ENCODE measurements at regions not wholly inside any gene's neighbourhood (a gene's known extent, or its start where the extent isn't known, plus 50 kb on each side); places are given as distances from the start of the nearest gene placed in this dataset.

DNA sequence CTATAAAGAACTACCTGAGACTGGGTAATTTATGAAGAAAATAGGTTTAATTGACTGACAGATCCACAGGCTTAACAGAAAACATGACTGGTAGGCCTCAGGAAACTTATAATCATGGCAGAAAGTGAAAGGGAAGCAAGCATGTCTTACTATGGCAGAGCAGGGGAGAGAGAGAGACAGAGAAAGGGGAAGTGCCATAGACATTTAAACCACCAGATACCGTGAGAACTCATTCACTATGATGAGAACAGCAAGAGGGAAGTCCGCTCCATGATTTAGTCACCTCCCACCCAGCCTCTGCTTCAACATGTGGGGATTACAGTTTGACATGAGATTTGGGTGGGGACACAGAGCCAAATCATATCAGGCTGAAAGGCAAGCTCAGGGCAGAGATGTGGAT is 327.1 kb upstream of the DDI1 start:
- intact Hi-C loops (cut with DNase I; ENCODE audit: low total_unique reads): no loop called here
- no peak for DNase-seq
- H3K27ac ChIP-seq: no peak overlapping the region

DNA sequence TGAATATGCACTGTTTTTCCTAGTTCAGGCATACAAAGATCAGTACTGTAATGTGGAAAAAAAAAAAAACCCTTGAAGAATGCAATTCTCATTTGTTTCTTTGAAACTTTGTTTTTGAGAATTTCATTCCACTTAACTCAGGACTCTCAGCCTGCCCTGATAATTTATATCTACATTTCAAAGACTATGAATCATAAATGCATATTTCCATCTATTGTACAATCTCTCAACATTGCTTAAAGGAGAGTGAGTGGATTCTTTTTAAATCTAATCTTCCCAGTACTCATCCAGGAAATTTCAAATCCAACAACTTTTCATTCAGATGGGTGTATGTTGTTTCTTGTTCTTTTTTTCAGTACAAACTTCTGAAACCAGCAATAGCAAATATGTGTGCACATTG is 322.2 kb upstream of the DDI1 start:
- Histone ChIP-seq H3K27me3 (no peaks in the 10 kb centered on the region), H3K9me3 (no peaks in the 10 kb centered on the region), H3K4me1 (no peaks in the 10 kb centered on the region), H3K27ac (no peak overlapping the region), H3K36me3 (no peaks in the 10 kb centered on the region), H3K4me3 (no peak overlapping the region)
- intact Hi-C loops (cut with DNase I; ENCODE audit: low total_unique reads): no loop called here
- DNase-seq: no peak
- TF ChIP-seq, protein P1, sequence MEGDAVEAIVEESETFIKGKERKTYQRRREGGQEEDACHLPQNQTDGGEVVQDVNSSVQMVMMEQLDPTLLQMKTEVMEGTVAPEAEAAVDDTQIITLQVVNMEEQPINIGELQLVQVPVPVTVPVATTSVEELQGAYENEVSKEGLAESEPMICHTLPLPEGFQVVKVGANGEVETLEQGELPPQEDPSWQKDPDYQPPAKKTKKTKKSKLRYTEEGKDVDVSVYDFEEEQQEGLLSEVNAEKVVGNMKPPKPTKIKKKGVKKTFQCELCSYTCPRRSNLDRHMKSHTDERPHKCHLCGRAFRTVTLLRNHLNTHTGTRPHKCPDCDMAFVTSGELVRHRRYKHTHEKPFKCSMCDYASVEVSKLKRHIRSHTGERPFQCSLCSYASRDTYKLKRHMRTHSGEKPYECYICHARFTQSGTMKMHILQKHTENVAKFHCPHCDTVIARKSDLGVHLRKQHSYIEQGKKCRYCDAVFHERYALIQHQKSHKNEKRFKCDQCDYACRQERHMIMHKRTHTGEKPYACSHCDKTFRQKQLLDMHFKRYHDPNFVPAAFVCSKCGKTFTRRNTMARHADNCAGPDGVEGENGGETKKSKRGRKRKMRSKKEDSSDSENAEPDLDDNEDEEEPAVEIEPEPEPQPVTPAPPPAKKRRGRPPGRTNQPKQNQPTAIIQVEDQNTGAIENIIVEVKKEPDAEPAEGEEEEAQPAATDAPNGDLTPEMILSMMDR (IDR thresholded peaks at IDR 0.05): no peak
- no peak for TF ChIP-seq EP300 (IDR thresholded peaks at IDR 0.05)
- TF ChIP-seq POLR2AphosphoS5 (IDR thresholded peaks at IDR 0.05): no peak
- TF ChIP-seq POLR2A (IDR thresholded peaks at IDR 0.05): no peak

More for the DNA sequence above, 327.1 kb upstream of the DDI1 start:
- no peaks in the 10 kb centered on the region for H3K9me3 ChIP-seq
- WGBS, 5 donors: 42 to 48% (median 47%) methylated on average over 2 of the region's 2 CpGs
- no peaks in the 10 kb centered on the region for H3K4me1 ChIP-seq
- H3K27me3 ChIP-seq: no peaks in the 10 kb centered on the region
- TF ChIP-seq EP300 (IDR thresholded peaks at IDR 0.05) (no peak), POLR2AphosphoS5 (IDR thresholded peaks at IDR 0.05) (no peak), POLR2A (IDR thresholded peaks at IDR 0.05) (no peak)
- TF ChIP-seq, protein P1 (IDR thresholded peaks at IDR 0.05): no peak
- no peaks in the 10 kb centered on the region for H3K36me3 ChIP-seq
- no peak overlapping the region for H3K4me3 ChIP-seq

GRCh38 chr11:103716363-103716762 is 320.1 kb upstream of the DDI1 start:
- H3K4me3 ChIP-seq: no peak overlapping the region
- 75 to 88% (median 84%) methylated on average over 3 of the region's 3 CpGs for WGBS, 5 donors
- H3K36me3 ChIP-seq: no peaks in the 10 kb centered on the region
- H3K27ac ChIP-seq: no peak overlapping the region
- DNase-seq: no peak
- H3K27me3 ChIP-seq: no peaks in the 10 kb centered on the region
- intact Hi-C loops (cut with DNase I; ENCODE audit: low total_unique reads): no loop called here
- TF ChIP-seq POLR2AphosphoS5 (IDR thresholded peaks at IDR 0.05) (no peak), POLR2A (IDR thresholded peaks at IDR 0.05) (no peak), EP300 (IDR thresholded peaks at IDR 0.05) (no peak)
- TF ChIP-seq, protein P1 (IDR thresholded peaks at IDR 0.05): no peak
- no peaks in the 10 kb centered on the region for H3K4me1 ChIP-seq
- H3K9me3 ChIP-seq: no peaks in the 10 kb centered on the region

DNA sequence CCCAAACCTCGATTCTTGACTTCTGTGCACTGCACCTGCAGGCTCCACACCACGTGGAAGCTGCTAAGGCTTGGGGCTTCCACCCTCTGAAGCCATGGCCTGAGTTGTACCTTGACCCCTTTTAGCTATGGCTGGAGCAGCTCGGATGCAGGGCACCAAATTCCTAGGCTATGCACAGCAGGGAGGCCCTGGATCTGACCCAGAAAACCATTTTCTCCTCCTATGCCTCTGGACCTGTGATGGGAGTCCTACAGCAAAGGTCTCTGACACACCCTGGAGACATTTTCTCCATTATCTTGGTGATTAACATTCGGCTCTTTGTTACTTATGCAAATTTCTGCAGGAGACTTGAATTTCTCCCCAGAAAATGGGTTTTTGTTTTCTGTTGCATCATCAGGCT is 309.2 kb upstream of the DDI1 start:
- 72 to 90% (median 85%) methylated on average over 4 of the region's 4 CpGs for WGBS, 5 donors
- Histone ChIP-seq H3K4me1 (peaks cover 0 to 4% (median 0%) of the 10 kb centered on the region in 4 donors), H3K4me3 (no peak overlapping the region), H3K9me3 (peaks cover 0 to 16% (median 8%) of the 10 kb centered on the region in 4 donors), H3K27me3 (no peaks in the 10 kb centered on the region), H3K27ac (no peak overlapping the region), H3K36me3 (no peaks in the 10 kb centered on the region)
- intact Hi-C loops (cut with DNase I; ENCODE audit: low total_unique reads): no loop called here
- DNase-seq: no peak
- TF ChIP-seq EP300 (IDR thresholded peaks at IDR 0.05): no peak
- TF ChIP-seq, protein P1 (IDR thresholded peaks at IDR 0.05): no peak
- no peak for TF ChIP-seq POLR2A (IDR thresholded peaks at IDR 0.05)
- no peak for TF ChIP-seq POLR2AphosphoS5 (IDR thresholded peaks at IDR 0.05)

Data from stomach (tissue), 8 donors.